ENCODE measurements at regions not wholly inside any gene's neighbourhood (a gene's known extent, or its start where the extent isn't known, plus 50 kb on each side); places are given as distances from the start of the nearest gene placed in this dataset.

DNA sequence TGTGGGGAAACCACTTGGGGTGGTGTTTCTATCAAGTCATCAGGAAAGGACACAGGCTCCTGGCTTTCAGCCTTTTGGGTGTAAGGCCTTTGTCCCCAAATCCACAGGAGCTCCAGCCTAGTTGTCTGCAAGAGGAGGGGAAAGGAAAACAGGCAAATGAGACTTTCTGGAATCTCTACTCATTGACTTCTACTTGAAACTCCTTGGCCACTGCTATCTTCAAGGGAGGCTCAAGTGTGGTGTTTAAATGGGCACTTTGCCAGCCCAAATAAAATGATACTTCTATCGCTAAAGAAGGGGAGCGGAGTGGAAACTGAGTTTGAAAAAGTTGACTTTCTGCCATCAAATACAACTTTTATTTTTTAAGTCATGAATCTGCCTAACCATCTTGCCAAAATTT is 445.9 kb upstream of the RGS6 start:
- TF ChIP-seq, protein P1, sequence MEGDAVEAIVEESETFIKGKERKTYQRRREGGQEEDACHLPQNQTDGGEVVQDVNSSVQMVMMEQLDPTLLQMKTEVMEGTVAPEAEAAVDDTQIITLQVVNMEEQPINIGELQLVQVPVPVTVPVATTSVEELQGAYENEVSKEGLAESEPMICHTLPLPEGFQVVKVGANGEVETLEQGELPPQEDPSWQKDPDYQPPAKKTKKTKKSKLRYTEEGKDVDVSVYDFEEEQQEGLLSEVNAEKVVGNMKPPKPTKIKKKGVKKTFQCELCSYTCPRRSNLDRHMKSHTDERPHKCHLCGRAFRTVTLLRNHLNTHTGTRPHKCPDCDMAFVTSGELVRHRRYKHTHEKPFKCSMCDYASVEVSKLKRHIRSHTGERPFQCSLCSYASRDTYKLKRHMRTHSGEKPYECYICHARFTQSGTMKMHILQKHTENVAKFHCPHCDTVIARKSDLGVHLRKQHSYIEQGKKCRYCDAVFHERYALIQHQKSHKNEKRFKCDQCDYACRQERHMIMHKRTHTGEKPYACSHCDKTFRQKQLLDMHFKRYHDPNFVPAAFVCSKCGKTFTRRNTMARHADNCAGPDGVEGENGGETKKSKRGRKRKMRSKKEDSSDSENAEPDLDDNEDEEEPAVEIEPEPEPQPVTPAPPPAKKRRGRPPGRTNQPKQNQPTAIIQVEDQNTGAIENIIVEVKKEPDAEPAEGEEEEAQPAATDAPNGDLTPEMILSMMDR (IDR thresholded peaks at IDR 0.05): no peak
- TF ChIP-seq POLR2A (IDR thresholded peaks at IDR 0.05): no peak
